ENCODE measurements at regions not wholly inside any gene's neighbourhood (a gene's known extent, or its start where the extent isn't known, plus 50 kb on each side); places are given as distances from the start of the nearest gene placed in this dataset.

DNA sequence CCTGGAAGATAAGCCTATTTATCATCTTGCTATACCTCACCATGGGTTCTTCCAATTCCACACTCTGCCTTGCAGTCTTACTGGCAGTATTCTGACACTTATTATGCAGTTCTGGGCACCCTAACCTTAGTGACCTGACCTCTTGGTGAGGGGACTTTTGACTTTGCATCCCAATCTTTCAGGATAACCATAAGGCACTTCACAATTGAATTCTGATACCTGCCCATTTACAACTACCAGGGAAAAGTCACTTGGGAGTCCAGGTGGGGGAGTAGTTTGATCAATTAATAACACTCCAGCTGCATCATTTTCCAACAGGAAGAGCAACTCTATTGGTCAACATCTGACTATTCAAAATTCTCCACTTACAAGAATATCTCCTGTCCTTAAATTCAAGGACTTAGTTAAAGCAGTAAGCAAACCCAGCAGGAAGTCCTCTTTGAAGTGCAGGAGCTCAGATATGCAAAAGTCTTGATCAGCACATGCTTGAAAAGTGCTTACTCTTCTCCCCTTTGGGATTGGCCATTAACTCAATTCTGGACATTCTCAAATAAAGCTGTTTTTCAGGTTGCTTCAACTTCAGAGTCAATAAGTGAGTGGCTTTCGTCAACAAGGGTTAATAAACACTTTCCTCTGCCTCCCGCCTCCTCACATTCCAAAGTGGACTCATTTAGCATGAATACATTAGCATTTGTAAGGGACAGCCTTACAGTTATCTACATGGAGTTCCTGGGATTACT is 177.4 kb upstream of the NRIP1 start:
- TF ChIP-seq EZH2 (IDR thresholded peaks at IDR 0.05; ENCODE audit: insufficient read depth, poor library complexity, severe bottlenecking) = no peak
- TF ChIP-seq EZH2phosphoT487 (IDR thresholded peaks at IDR 0.05; ENCODE audit: insufficient read depth, low read depth) = no peak
